NCI-H526 (cell line): ENCODE measurements at regions not wholly inside any gene's neighbourhood (a gene's known extent, or its start where the extent isn't known, plus 50 kb on each side); places are given as distances from the start of the nearest gene placed in this dataset.

Experiments
- DNase-seq, 2 experiments: peaks; one replicate each; lab custom pipeline; 2025; lab: John Stamatoyannopoulos, UW

GRCh38 chr10:60728056-60728455 lies 50.2 kb upstream of the CDK1 start:
- no peak for DNase-seq

GRCh38 chr10:60726257-60726656 lies 52.0 kb upstream of the CDK1 start:
- no peak for DNase-seq

DNA sequence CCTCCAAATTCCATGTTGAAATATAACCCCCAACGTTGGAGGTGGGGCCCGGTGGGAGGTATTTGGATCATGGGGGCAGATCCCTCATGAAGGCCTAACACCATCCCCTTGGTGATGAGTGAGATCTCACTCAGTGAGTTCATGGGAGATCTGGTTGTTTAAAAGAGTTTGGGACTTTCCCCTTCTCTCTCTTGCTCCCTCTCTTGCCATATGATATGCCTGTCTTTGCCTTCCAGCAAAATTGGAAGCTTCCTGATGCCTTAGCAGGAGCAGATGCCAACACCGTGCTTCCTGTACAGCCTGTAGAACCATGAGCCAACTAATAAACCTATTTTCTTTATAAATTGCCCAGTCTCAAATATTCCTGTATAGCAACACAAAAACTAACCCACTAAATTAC lies 55.7 kb upstream of the CDK1 start:
- no peak for DNase-seq

DNA sequence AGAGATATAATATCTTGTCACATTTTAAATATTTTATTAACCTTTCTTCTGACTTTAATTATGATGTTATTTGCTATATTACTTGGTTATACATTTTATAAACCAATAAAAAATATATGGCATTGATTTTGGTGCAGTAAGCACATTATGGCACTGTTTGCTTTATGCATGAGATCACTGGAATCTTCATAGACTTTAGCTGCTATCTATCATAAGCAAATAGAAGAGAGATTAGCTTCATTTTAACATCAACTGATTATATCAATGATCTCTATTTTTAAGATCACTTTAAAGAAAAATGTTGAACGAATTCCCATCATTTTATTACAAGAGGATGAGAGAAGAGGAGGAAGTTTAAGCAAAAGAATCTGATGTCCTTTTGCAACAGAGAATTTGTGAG lies 58.6 kb upstream of the CDK1 start:
- no peak for DNase-seq

- no peak for DNase-seq
Measured at GRCh38 chr10:60718886-60719285, 59.4 kb upstream of the CDK1 start.

- no peak for DNase-seq
Measured at GRCh38 chr10:60717852-60718251, 60.4 kb upstream of the CDK1 start.

- DNase-seq: no peak
Measured at GRCh38 chr10:60714233-60714632, 64.0 kb upstream of the CDK1 start.

- DNase-seq: no peak
Measured at GRCh38 chr10:60711496-60711895, 66.8 kb upstream of the CDK1 start.

DNA sequence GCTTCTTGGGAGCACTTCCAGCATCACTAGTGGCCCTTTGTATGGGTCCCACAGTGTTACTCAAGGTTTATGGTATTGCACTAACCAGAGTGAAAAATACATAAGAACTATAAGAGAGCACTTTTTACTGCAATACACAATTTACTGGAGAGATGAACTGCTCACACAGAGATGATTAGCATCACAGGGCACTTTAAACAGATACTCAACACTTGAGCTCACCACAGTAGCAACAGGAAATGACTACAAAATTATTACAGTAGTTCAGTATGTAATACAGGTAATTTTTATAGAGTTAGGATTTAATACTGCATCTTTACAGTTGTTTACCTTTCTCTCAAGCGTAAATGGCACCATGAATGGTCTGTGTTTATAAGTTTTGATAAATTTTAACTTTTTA lies 68.2 kb upstream of the CDK1 start:
- no peak for DNase-seq

DNA sequence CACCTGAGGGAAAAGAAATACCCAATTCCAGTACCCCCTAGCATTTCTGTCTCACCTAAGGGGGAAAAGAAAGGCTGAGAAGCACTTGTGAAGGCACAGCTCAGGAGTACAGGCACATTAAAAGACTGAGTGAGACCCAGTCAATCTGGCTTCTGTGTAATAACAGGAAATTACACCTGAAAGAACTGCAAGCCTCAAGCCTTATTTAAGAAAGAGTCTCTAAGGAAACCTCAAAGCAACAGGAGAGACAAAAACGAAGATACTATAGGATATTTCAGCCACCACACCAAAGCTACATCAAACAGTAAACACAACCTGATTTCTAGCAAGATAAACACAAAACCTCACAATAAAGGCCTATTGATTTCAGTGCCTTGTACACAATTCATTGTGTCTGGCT lies 69.6 kb upstream of the CDK1 start:
- no peak for DNase-seq

GRCh38 chr10:60707841-60708240 lies 70.4 kb upstream of the CDK1 start:
- no peak for DNase-seq

DNA sequence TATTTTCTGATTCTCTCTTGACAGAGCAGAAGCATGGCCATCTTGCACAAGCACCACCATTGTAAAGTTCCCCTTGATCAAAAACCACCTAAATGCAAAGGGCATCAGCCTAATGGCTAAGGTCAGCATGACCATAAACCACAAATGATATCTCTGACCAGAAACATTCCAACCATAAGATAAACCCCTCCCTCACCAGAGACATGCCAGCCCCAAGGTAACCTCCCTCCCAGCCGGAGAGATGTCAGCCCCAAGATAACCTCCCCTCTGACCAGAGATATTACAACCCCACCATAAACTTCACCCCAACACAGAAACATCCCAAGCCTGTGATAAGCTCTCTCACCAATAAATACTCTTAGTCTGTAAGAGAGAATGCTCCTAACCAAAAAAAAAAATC lies 72.1 kb upstream of the CDK1 start:
- DNase-seq: no peak

- no peak for DNase-seq
Measured at GRCh38 chr10:60705376-60705775, 72.9 kb upstream of the CDK1 start.

DNA sequence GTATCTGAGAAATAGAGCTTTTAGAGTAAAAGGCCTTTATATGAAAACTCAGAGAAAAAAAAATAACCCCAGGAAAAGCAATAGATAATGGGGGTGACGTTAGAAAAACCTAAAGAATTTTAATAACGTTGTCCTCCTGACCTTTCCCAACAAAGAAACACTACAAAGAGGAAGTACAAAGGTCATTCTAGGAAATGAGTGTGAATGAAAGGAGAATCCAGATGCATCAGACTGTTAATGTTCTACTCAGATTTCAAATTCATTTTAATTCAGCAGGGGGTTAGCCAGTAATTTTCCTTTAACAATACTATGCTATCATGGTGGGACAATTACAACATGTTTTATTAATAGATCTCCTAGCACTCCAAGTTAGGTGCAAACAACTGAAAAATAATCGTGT lies 73.8 kb upstream of the CDK1 start:
- peak; percentile 9 to 10 for DNase-seq

GRCh38 chr10:60703266-60704041 lies 74.8 kb upstream of the CDK1 start:
- no peak for DNase-seq

DNA sequence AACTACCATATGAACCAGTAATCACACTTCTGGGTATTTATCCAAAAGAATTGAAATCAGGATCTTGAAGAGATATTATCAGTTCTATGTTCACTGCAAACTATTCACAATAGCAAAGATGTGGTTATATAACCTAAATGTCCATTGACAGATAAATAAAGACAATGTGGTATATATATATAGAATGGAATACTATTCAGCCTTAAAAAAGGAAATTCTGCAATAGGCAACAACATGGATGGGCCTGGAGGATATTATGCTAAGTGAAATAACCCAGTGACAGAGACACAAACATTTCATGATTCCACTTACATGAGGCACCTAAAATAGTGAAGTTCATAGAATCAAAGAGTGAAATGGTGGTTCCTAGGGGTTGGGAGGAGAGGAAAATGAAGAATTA lies 90.6 kb upstream of the CDK1 start:
- DNase-seq: no peak

DNA sequence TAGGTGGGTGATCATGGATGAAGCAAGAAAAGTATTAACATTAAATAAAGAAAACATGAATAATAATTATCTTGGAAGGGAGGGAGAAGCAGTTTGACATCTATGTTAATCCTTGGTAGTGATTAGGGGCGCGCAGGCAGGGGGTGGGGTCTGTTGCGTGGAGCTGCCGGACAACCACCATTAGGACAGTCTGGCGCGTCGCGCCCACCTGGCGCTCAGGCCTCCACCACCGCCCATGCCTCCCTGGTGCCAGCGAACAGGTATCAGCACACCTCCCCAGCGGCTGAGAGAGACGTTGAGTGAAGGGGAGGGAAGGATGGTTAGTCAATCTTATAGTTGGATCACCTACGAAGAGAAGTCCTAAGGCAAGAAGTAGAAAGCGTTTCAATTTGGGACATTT lies 94.2 kb upstream of the CDK1 start:
- DNase-seq: no peak

- no peak for DNase-seq
Measured at GRCh38 chr10:60681103-60681502, 97.2 kb upstream of the CDK1 start.

GRCh38 chr10:60679388-60679990 lies 98.8 kb upstream of the CDK1 start:
- DNase-seq: no peak

GRCh38 chr10:60678978-60679377 lies 99.3 kb upstream of the CDK1 start:
- DNase-seq: no peak

GRCh38 chr10:60677531-60678129 lies 100.6 kb upstream of the CDK1 start:
- DNase-seq: no peak

DNA sequence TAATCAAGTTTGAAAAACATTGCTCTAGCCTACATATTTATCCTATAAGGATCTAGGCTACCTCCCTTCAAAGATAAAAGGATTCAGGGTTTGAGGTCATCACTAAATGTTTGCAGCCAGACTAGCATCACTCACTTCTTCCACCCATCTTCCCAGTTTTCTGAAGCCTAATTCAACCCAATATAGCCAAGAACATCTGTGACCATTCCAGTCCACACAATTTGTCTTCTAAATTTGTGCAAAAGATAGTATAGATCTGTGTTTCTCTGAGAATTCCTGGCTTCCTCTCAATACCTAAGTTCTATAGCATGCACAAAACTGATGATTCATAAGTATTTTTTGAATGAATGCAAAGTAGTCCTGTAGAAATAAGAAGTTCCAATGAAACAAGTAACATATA lies 103.0 kb upstream of the CDK1 start:
- no peak for DNase-seq

DNA sequence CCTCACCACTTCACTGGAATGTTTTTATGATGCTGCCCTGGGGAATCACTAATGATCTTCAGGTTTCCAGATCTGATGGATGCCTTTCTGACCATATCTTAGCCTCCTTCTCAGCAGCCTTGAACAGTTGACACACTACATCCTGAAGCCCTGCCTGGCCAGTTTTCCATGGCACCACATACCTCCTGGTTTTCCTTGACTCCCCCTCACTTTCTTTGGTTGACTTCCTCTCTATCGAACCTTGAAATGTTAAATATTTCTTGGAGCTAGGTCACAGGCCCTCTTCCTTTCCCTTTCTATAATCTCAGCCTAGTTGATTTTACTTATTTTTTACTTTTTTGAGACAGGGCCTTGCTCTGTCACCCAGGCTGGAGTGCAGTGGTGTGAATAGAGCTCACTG lies 108.8 kb upstream of the CDK1 start:
- DNase-seq: no peak

DNA sequence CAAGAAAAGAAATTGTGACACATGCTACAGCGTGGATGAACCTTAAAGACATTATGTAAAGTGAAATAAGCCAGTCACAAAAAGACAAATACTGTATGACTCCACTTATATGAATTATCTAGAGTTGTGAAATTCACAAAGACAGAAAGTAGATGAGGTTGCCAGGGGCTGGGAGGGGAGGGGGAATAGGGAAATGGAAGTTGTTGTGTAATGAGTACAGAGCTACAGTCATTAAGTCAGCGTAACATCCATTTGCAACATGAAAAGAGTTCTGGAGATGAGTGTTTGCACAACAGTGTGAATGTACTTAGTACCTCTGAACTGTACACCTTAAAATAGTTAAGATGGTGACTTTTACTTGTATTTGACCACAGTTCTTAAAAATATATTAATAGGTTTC lies 112.1 kb upstream of the CDK1 start:
- DNase-seq: no peak
